Stomach smooth muscle (tissue), 2 donors: ENCODE measurements at regions not wholly inside any gene's neighbourhood (a gene's known extent, or its start where the extent isn't known, plus 50 kb on each side); places are given as distances from the start of the nearest gene placed in this dataset.

Experiments used
- H3K27ac ChIP-seq: one replicate; pipeline ENCODE4 v1.7.0; 2013; ENCODE audit warnings: mild to moderate bottlenecking, low read length, inconsistent platforms
- H3K27me3 ChIP-seq, 2 donors: one replicate each; pipeline ENCODE4 v1.7.0; 2013; ENCODE audit warnings: low read length in 2 of 2; ENCODE audit not compliant: insufficient read depth in 2 of 2, control insufficient read depth in 1 of 2
- H3K36me3 ChIP-seq, 2 donors: one replicate each; pipeline ENCODE4 v1.7.0; 2013; ENCODE audit warnings: low read length in 2 of 2; ENCODE audit not compliant: control insufficient read depth in 2 of 2, insufficient read depth in 2 of 2
- H3K4me1 ChIP-seq: one replicate; pipeline ENCODE4 v1.7.0; 2013; ENCODE audit warnings: low read length; ENCODE audit not compliant: control insufficient read depth, insufficient read depth
- H3K4me3 ChIP-seq, 2 donors: one replicate each; pipeline ENCODE4 v1.7.0; 2013; ENCODE audit warnings: low read length in 2 of 2
- H3K9ac ChIP-seq, 2 donors: one replicate each; pipeline ENCODE4 v1.7.0; 2013; ENCODE audit warnings: low read length in 2 of 2, mild to moderate bottlenecking in 1 of 2
- H3K9me3 ChIP-seq, 2 donors: one replicate each; pipeline ENCODE4 v1.7.0; 2013; ENCODE audit warnings: low read length in 2 of 2; ENCODE audit not compliant: control insufficient read depth in 2 of 2
- donor health status: healthy.
- donor health status: Pancreatic carcinoma.

- Histone ChIP-seq H3K4me1 (no peaks in the 10 kb centered on the region), H3K36me3 (no peaks in the 10 kb centered on the region), H3K9me3 (no peaks in the 10 kb centered on the region), H3K27me3 (no peaks in the 10 kb centered on the region), H3K27ac (no peak overlapping the region), H3K9ac (no peak overlapping the region), H3K4me3 (no peak overlapping the region)
Observed at GRCh38 chr11:22567759-22568158, 57.9 kb downstream of the FANCF start.

GRCh38 chr11:22566293-22566692 is 59.3 kb downstream of the FANCF start:
- Histone ChIP-seq H3K9ac (no peak overlapping the region), H3K27ac (no peak overlapping the region), H3K9me3 (no peaks in the 10 kb centered on the region), H3K4me1 (no peaks in the 10 kb centered on the region), H3K4me3 (no peak overlapping the region), H3K36me3 (no peaks in the 10 kb centered on the region), H3K27me3 (no peaks in the 10 kb centered on the region)

- no peaks in the 10 kb centered on the region for H3K9me3 ChIP-seq
Observed at GRCh38 chr11:22561283-22561682, 64.3 kb downstream of the FANCF start.

GRCh38 chr11:22559416-22559815 is 66.2 kb downstream of the FANCF start:
- H3K9ac ChIP-seq, result no peak overlapping the region
- no peaks in the 10 kb centered on the region for H3K4me1 ChIP-seq
- H3K27me3 ChIP-seq, result no peaks in the 10 kb centered on the region
- H3K36me3 ChIP-seq, result no peaks in the 10 kb centered on the region
- H3K4me3 ChIP-seq, result no peak overlapping the region
- H3K27ac ChIP-seq, result no peak overlapping the region
- no peaks in the 10 kb centered on the region for H3K9me3 ChIP-seq

More at GRCh38 chr11:22561283-22561682, 64.3 kb downstream of the FANCF start:
- Histone ChIP-seq H3K9ac (no peak overlapping the region), H3K27me3 (no peaks in the 10 kb centered on the region), H3K4me3 (no peak overlapping the region), H3K27ac (no peak overlapping the region), H3K36me3 (no peaks in the 10 kb centered on the region), H3K4me1 (no peaks in the 10 kb centered on the region)

- Histone ChIP-seq H3K9me3 (no peaks in the 10 kb centered on the region), H3K36me3 (no peaks in the 10 kb centered on the region), H3K4me1 (no peaks in the 10 kb centered on the region), H3K27me3 (no peaks in the 10 kb centered on the region), H3K9ac (no peak overlapping the region), H3K4me3 (no peak overlapping the region), H3K27ac (no peak overlapping the region)
Observed at GRCh38 chr11:22558664-22559063, 67.0 kb downstream of the FANCF start.

- Histone ChIP-seq H3K9ac (no peak overlapping the region), H3K27ac (no peak overlapping the region), H3K4me3 (no peak overlapping the region), H3K4me1 (no peaks in the 10 kb centered on the region), H3K9me3 (no peaks in the 10 kb centered on the region), H3K36me3 (no peaks in the 10 kb centered on the region), H3K27me3 (no peaks in the 10 kb centered on the region)
Observed at GRCh38 chr11:22556381-22556780, 69.2 kb downstream of the FANCF start.

GRCh38 chr11:22555881-22556280 is 69.7 kb downstream of the FANCF start:
- Histone ChIP-seq H3K27me3 (no peaks in the 10 kb centered on the region), H3K9ac (no peak overlapping the region), H3K4me1 (no peaks in the 10 kb centered on the region), H3K27ac (no peak overlapping the region), H3K36me3 (no peaks in the 10 kb centered on the region), H3K4me3 (no peak overlapping the region), H3K9me3 (no peaks in the 10 kb centered on the region)

GRCh38 chr11:22554221-22554620 is 71.4 kb downstream of the FANCF start:
- Histone ChIP-seq H3K27ac (no peak overlapping the region), H3K9me3 (no peaks in the 10 kb centered on the region), H3K4me3 (no peak overlapping the region), H3K36me3 (no peaks in the 10 kb centered on the region), H3K27me3 (no peaks in the 10 kb centered on the region), H3K4me1 (no peaks in the 10 kb centered on the region), H3K9ac (no peak overlapping the region)

- Histone ChIP-seq H3K27me3 (no peaks in the 10 kb centered on the region), H3K4me1 (no peaks in the 10 kb centered on the region), H3K9me3 (no peaks in the 10 kb centered on the region), H3K36me3 (no peaks in the 10 kb centered on the region), H3K9ac (no peak overlapping the region), H3K27ac (no peak overlapping the region), H3K4me3 (no peak overlapping the region)
Observed at GRCh38 chr11:22552885-22553284, 72.7 kb downstream of the FANCF start.

- H3K27ac ChIP-seq, result no peak overlapping the region
- H3K4me1 ChIP-seq, result no peaks in the 10 kb centered on the region
- no peaks in the 10 kb centered on the region for H3K9me3 ChIP-seq
- no peak overlapping the region for H3K9ac ChIP-seq
- no peak overlapping the region for H3K4me3 ChIP-seq
- no peaks in the 10 kb centered on the region for H3K36me3 ChIP-seq
- H3K27me3 ChIP-seq, result no peaks in the 10 kb centered on the region
Observed at GRCh38 chr11:22546746-22547145, 78.9 kb downstream of the FANCF start.

- Histone ChIP-seq H3K27me3 (no peaks in the 10 kb centered on the region), H3K36me3 (no peaks in the 10 kb centered on the region), H3K4me3 (no peak overlapping the region), H3K27ac (no peak overlapping the region), H3K4me1 (no peaks in the 10 kb centered on the region), H3K9ac (no peak overlapping the region), H3K9me3 (no peaks in the 10 kb centered on the region)
Observed at GRCh38 chr11:22543261-22543660, 82.4 kb downstream of the FANCF start.
